ENCODE measurements at regions not wholly inside any gene's neighbourhood (a gene's known extent, or its start where the extent isn't known, plus 50 kb on each side); places are given as distances from the start of the nearest gene placed in this dataset.

GRCh38 chr4:147039976-147040575 is 94.4 kb upstream of the TTC29 start:
- TF ChIP-seq POLR2A (IDR thresholded peaks at IDR 0.05): no peak
- TF ChIP-seq POLR2AphosphoS5 (IDR thresholded peaks at IDR 0.05): no peak
- no peak for TF ChIP-seq CTCF (IDR thresholded peaks at IDR 0.05)
- no peak for TF ChIP-seq EP300 (IDR thresholded peaks at IDR 0.05)
- H3K36me3 ChIP-seq: no peaks in the 10 kb centered on the region
- peaks cover 0 to 51% (median 0%) of the 10 kb centered on the region in 3 donors for H3K4me1 ChIP-seq
- no peaks in the 10 kb centered on the region for H3K9me3 ChIP-seq
- WGBS, 2 donors (ENCODE audit: low coverage in 1 of 2): 77 to 100% methylated on average over 1 to 4 of the region's 8 CpGs
- H3K4me3 ChIP-seq: no peak overlapping the region
- ATAC-seq: no peak
- no peaks in the 10 kb centered on the region for H3K27me3 ChIP-seq
- H3K27ac ChIP-seq: no peak overlapping the region

- TF ChIP-seq EP300 (IDR thresholded peaks at IDR 0.05) (no peak), POLR2AphosphoS5 (IDR thresholded peaks at IDR 0.05) (no peak), CTCF (IDR thresholded peaks at IDR 0.05) (no peak), POLR2A (IDR thresholded peaks at IDR 0.05) (no peak)
- ATAC-seq: no peak
- H3K4me1 ChIP-seq: peaks cover 0 to 43% (median 0%) of the 10 kb centered on the region in 3 donors
- no peaks in the 10 kb centered on the region for H3K27me3 ChIP-seq
- H3K9me3 ChIP-seq: no peaks in the 10 kb centered on the region
- no peak overlapping the region for H3K27ac ChIP-seq
- H3K36me3 ChIP-seq: no peaks in the 10 kb centered on the region
- 92 to 93% methylated on average over 3 of the region's 3 CpGs for WGBS, 2 donors (ENCODE audit: low coverage in 1 of 2)
- no peak overlapping the region for H3K4me3 ChIP-seq
These were observed 95.2 kb upstream of the TTC29 start for GRCh38 chr4:147040874-147041273.

GRCh38 chr4:147041376-147041775 is 95.7 kb upstream of the TTC29 start:
- H3K27ac ChIP-seq: no peak overlapping the region
- WGBS, 2 donors (ENCODE audit: low coverage in 1 of 2): 41 to 53% methylated on average over 4 of the region's 4 CpGs
- H3K4me1 ChIP-seq: peaks cover 0 to 38% (median 0%) of the 10 kb centered on the region in 3 donors
- no peaks in the 10 kb centered on the region for H3K36me3 ChIP-seq
- no peak overlapping the region for H3K4me3 ChIP-seq
- H3K9me3 ChIP-seq: no peaks in the 10 kb centered on the region
- no peak for ATAC-seq
- H3K27me3 ChIP-seq: no peaks in the 10 kb centered on the region
- TF ChIP-seq EP300 (IDR thresholded peaks at IDR 0.05) (no peak), POLR2AphosphoS5 (IDR thresholded peaks at IDR 0.05) (no peak), CTCF (IDR thresholded peaks at IDR 0.05) (no peak), POLR2A (IDR thresholded peaks at IDR 0.05) (no peak)

GRCh38 chr4:147042046-147042445 is 96.4 kb upstream of the TTC29 start:
- Histone ChIP-seq H3K36me3 (no peaks in the 10 kb centered on the region), H3K4me3 (no peak overlapping the region), H3K27me3 (no peaks in the 10 kb centered on the region), H3K9me3 (no peaks in the 10 kb centered on the region), H3K4me1 (peaks cover 0 to 32% (median 0%) of the 10 kb centered on the region in 3 donors), H3K27ac (no peak overlapping the region)
- ATAC-seq: no peak
- no peak for TF ChIP-seq EP300 (IDR thresholded peaks at IDR 0.05)
- no peak for TF ChIP-seq POLR2A (IDR thresholded peaks at IDR 0.05)
- no peak for TF ChIP-seq CTCF (IDR thresholded peaks at IDR 0.05)
- no peak for TF ChIP-seq POLR2AphosphoS5 (IDR thresholded peaks at IDR 0.05)
- WGBS, 2 donors (ENCODE audit: low coverage in 1 of 2): 53 to 78% methylated on average over 1 of the region's 1 CpG

- no peaks in the 10 kb centered on the region for H3K36me3 ChIP-seq
- no peaks in the 10 kb centered on the region for H3K27me3 ChIP-seq
- peak overlapping the region in 2 of 4 donors; percentile 25 to 48 for H3K27ac ChIP-seq
- H3K9me3 ChIP-seq: no peaks in the 10 kb centered on the region
- TF ChIP-seq CTCF (IDR thresholded peaks at IDR 0.05): no peak
- TF ChIP-seq EP300 (IDR thresholded peaks at IDR 0.05): no peak
- TF ChIP-seq POLR2A (IDR thresholded peaks at IDR 0.05): no peak
- TF ChIP-seq POLR2AphosphoS5 (IDR thresholded peaks at IDR 0.05): no peak
- no peak overlapping the region for H3K4me3 ChIP-seq
- no peak for ATAC-seq
- 19 to 24% methylated on average over 3 to 4 of the region's 4 CpGs for WGBS, 2 donors (ENCODE audit: low coverage in 1 of 2)
- peaks cover 0 to 22% (median 0%) of the 10 kb centered on the region in 3 donors for H3K4me1 ChIP-seq
These were observed 98.6 kb upstream of the TTC29 start for GRCh38 chr4:147044241-147044640.
